Epithelial cell of esophagus (primary cell): ENCODE measurements at regions not wholly inside any gene's neighbourhood (a gene's known extent, or its start where the extent isn't known, plus 50 kb on each side); places are given as distances from the start of the nearest gene placed in this dataset.

Experiments used
- DNase-seq: peaks from one replicate; pipeline ENCODE4 v3.0.0; 2010; ENCODE audit warnings: low read depth
- H3K4me3 ChIP-seq: 2 replicates; pipeline ENCODE4 v1.5.1; 2011; ENCODE audit warnings: mild to moderate bottlenecking, low read length, control low read depth
- TF ChIP-seq, protein P1 (sequence below): IDR thresholded peaks from 2 replicates; pipeline ENCODE4 v1.5.1; 2011; ENCODE audit warnings: low read depth, mild to moderate bottlenecking, low read length, control low read depth, inconsistent platforms; ENCODE audit not compliant: insufficient read depth; ENCODE audit errors: missing control alignments

DNA sequence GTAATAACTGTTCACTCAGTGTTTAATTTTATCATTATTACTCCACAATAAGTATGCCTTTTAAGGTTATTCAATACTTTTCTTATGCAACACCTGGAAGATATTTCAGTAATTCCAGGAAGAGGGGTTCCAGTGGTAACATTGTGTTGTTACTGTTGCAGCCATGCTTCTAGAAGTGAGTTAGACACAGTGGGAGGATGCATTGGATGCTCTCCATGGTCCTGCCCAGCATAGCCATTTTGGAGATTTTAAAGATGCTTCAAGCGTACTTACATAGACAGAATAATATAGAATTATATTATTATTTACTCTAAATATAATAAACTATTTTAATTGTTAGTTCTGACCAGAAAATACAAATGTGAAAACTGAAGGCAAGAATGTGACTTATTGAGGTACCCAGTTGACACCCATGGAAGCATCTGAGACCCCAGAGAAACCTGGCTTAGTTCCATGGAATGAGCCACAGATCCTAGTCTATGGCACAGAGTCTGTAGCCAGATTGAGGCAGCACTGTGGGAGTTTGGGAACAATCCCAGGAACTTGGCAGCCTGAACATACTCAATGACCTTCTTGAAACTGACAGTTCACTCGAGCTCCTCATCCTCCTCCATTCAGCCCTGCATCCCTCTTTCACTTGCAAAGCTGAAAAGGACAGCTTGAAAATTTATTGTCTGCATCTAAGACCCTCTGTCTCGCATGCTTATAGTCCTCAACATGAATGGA is 190.1 kb upstream of the HS3ST4 start:
- no peak overlapping the region for H3K4me3 ChIP-seq
- TF ChIP-seq, protein P1, sequence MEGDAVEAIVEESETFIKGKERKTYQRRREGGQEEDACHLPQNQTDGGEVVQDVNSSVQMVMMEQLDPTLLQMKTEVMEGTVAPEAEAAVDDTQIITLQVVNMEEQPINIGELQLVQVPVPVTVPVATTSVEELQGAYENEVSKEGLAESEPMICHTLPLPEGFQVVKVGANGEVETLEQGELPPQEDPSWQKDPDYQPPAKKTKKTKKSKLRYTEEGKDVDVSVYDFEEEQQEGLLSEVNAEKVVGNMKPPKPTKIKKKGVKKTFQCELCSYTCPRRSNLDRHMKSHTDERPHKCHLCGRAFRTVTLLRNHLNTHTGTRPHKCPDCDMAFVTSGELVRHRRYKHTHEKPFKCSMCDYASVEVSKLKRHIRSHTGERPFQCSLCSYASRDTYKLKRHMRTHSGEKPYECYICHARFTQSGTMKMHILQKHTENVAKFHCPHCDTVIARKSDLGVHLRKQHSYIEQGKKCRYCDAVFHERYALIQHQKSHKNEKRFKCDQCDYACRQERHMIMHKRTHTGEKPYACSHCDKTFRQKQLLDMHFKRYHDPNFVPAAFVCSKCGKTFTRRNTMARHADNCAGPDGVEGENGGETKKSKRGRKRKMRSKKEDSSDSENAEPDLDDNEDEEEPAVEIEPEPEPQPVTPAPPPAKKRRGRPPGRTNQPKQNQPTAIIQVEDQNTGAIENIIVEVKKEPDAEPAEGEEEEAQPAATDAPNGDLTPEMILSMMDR: no peak
- DNase-seq: peak; percentile 1

DNA sequence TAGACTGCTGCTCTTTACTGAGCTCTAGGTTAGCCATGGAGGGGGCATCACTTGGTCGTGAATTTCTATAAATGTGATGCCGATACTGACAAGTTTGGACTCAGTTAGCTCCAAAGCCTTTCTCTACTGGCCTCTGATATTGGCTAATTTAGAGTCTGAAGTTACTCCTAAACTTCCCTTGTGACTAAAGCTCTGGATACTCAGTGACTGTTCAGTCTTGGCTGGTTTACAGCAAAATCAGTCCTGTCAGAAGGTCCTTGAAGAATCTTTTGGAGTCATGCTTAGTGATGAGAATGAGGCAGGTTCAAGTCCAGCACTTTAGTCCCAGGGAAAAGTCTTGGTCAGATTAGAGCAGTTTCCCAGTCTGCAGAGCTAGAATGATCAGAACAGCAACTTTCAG is 197.5 kb upstream of the HS3ST4 start:
- DNase-seq: no peak
- H3K4me3 ChIP-seq: no peak overlapping the region
- TF ChIP-seq, protein P1: no peak

DNA sequence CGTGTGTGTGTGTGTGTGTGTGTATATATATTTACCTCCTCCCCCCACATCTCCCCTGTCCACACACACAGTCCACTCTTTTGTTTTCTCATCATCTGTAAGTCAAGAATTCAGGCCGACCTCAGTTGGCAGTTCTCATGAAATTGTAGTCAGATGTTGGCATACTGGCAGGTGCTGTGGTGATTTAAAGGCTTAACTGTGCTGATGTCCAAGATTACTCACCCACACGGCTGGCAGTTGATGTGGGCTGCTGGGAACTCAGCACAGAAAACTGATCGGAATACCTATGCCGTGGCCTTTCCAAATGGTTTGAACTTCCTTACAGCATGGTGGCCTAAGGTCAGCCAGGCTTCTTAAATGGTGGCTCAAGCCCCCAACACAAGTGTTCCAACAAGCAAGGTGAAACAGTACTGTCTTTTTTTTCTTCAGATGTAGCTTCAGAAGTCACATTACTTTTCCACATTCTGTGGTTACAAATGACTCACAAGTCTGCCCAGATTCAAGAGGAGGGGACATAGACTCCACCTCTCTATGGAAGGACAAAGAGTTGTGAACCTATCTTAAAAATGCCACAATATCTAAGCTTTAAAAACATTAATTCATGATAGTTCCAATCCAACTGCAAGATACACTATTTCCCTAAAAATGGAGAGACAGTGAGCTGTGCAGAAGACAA is 198.5 kb upstream of the HS3ST4 start:
- TF ChIP-seq, protein P1: no peak
- H3K4me3 ChIP-seq: no peak overlapping the region
- no peak for DNase-seq

DNA sequence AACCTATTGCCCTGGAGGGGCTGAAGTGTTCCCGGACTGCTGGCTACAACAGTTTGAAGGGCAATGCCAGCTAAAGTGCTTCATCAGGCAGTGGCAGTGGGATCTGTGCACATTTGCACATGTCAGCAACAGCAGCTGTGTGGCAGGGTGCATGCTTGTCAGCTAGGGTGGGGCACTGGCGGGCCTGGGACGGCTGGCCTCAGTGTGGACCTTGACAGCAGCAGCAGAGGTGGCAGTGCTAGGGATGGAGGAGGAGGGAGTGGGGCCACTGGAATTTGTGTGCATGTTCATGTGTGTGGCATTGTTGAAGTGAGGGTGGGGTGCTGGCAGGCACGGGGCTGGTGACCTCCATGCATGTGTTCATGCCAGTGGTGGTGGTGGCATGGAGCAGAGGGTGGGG is 203.3 kb upstream of the HS3ST4 start:
- no peak for DNase-seq
- TF ChIP-seq, protein P1: no peak
- no peak overlapping the region for H3K4me3 ChIP-seq

DNA sequence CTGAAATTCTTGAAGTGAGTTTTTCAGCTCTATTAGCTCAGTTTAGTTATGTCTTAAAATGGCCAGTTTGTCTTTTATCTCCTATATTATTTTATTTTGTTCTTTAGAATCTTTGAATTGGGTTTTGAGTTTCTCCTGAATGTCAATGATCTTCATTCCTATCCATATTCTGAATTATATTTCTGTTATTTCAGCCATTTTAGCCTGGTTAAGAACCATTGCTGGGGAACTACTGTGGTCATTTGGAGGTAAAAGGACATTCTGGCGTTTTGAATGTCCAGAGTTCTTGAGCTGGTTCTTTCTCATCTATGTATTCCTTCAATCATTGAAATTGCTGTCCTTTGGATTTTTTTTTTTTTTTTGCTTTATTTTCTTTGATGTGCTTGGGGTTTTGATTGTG is 203.9 kb upstream of the HS3ST4 start:
- H3K4me3 ChIP-seq: no peak overlapping the region
- TF ChIP-seq, protein P1: no peak
- DNase-seq: no peak

DNA sequence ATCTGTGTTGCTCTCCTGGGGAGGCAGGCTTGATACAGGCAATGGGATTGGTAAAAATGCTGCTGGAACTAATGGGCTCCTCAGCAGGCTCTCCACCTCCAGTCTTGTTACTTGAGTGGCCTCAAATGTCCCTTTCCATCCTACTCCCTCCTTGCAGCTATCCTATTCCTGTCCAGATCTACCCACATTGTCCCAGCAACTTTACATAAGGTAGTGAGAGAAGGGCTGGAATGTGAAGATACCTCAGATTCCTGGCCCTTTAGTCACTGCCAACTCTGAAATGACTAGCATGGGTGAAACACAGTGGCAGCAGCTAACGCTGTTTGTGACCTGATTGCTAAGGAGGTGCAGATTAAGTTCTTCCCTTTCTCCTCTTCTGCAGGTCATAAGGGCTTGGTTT is 210.1 kb upstream of the HS3ST4 start:
- DNase-seq: peak; percentile 23
- TF ChIP-seq, protein P1: no peak
- no peak overlapping the region for H3K4me3 ChIP-seq
